Kidney (tissue), 13 donors: ENCODE measurements at regions not wholly inside any gene's neighbourhood (a gene's known extent, or its start where the extent isn't known, plus 50 kb on each side); places are given as distances from the start of the nearest gene placed in this dataset.

ENCODE experiments used
- DNase-seq, 5 donors: peaks; one replicate each; pipeline ENCODE4 v3.0.0-alpha.2; 2013 to 2020
- FAIRE-seq: peaks from 2 replicates; lab custom pipeline; 2012; peaks lifted over from hg19 to GRCh38; lab: Jason Lieb, UNC
- H3K27ac ChIP-seq, 2 donors: one replicate each; pipeline ENCODE4 v1.7.0; 2013; ENCODE audit warnings: low read depth in 2 of 2, low read length in 2 of 2, inconsistent platforms in 1 of 2
- H3K27me3 ChIP-seq: one replicate; pipeline ENCODE4 v1.7.1; 2013; ENCODE audit warnings: low read length, inconsistent platforms; ENCODE audit not compliant: control insufficient read depth, insufficient read depth
- H3K36me3 ChIP-seq, 3 donors: one replicate each; pipeline versions ENCODE4 v1.7.0 to v1.7.1; 2013; ENCODE audit warnings: low read length in 3 of 3, control low read depth in 1 of 3, inconsistent platforms in 1 of 3; ENCODE audit not compliant: insufficient read depth in 3 of 3, control insufficient read depth in 2 of 3
- H3K4me1 ChIP-seq, 3 donors: one replicate each; pipeline versions ENCODE4 v1.7.0 to v1.7.1; 2013; ENCODE audit warnings: low read length in 3 of 3, inconsistent platforms in 1 of 3, low read depth in 1 of 3; ENCODE audit not compliant: control insufficient read depth in 2 of 3, insufficient read depth in 2 of 3
- H3K4me3 ChIP-seq, 3 donors: one replicate each; pipeline versions ENCODE4 v1.7.0 to v1.8.1; 2013; ENCODE audit warnings: low read length in 3 of 3, control low read depth in 1 of 3, inconsistent platforms in 1 of 3
- H3K9ac ChIP-seq, 3 donors: one replicate each; pipeline versions ENCODE4 v1.7.0 to v1.7.1; 2013; ENCODE audit warnings: low read length in 3 of 3, control low read depth in 1 of 3, inconsistent platforms in 1 of 3
- H3K9me3 ChIP-seq, 3 donors: one replicate each; pipeline versions ENCODE4 v1.7.0 to v1.7.1; 2013; ENCODE audit warnings: low read length in 3 of 3, control low read depth in 1 of 3, inconsistent platforms in 1 of 3; ENCODE audit not compliant: control insufficient read depth in 2 of 3, insufficient read depth in 1 of 3
- intact Hi-C: fragments of 100-400 bp; cut with DNase I; formaldehyde crosslinking; loops from one replicate; pipeline ENCODE4 v1.11.1; 2022
- TF ChIP-seq, protein P1 (sequence below): IDR thresholded peaks from 3 replicates; pipeline ENCODE4 v1.5.1; 2012; ENCODE audit warnings: mild to moderate bottlenecking, moderate library complexity, borderline replicate concordance; ENCODE audit not compliant: insufficient read depth; ENCODE audit errors: extremely low read depth
- donor health status: control.
- donor health status: control.
- donor health status: control.
- donor health status: control.
- donor health status: control.
- donor health status: DM: yes; HTN: yes; CAD: no.
- donor health status: Normal renal cell carcinoma (clear cell type).

DNA sequence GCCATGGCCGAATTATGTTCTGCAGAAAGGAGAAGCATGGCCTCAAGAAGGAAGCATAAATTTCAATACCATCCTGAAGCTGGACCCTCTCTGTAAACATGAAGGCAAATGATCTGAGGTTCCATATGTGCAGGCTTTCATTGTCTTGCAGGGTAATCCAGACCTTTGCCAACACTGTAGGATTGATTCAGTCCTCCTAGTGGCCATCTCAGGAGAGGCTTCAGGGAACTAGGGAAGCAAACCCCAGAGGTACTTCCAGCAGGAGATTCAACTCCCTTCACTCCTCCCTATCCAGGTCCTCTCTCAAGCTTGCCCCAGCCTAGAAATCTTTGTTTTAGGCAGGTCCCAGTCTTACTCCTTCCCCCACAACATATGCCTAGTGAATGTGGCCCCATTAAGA is 99.3 kb upstream of the HCN1 start:
- no peak overlapping the region for H3K4me3 ChIP-seq
- no peaks in the 10 kb centered on the region for H3K27me3 ChIP-seq
- no peak overlapping the region for H3K9ac ChIP-seq
- FAIRE-seq, result no peak
- H3K9me3 ChIP-seq, result peaks cover 0 to 3% (median 0%) of the 10 kb centered on the region in 3 donors
- H3K36me3 ChIP-seq, result no peaks in the 10 kb centered on the region
- TF ChIP-seq, protein P1, sequence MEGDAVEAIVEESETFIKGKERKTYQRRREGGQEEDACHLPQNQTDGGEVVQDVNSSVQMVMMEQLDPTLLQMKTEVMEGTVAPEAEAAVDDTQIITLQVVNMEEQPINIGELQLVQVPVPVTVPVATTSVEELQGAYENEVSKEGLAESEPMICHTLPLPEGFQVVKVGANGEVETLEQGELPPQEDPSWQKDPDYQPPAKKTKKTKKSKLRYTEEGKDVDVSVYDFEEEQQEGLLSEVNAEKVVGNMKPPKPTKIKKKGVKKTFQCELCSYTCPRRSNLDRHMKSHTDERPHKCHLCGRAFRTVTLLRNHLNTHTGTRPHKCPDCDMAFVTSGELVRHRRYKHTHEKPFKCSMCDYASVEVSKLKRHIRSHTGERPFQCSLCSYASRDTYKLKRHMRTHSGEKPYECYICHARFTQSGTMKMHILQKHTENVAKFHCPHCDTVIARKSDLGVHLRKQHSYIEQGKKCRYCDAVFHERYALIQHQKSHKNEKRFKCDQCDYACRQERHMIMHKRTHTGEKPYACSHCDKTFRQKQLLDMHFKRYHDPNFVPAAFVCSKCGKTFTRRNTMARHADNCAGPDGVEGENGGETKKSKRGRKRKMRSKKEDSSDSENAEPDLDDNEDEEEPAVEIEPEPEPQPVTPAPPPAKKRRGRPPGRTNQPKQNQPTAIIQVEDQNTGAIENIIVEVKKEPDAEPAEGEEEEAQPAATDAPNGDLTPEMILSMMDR, result no peak
- DNase-seq, result no peak
- no peak overlapping the region for H3K27ac ChIP-seq
- no peaks in the 10 kb centered on the region for H3K4me1 ChIP-seq
- intact Hi-C loops, result no loop called here

DNA sequence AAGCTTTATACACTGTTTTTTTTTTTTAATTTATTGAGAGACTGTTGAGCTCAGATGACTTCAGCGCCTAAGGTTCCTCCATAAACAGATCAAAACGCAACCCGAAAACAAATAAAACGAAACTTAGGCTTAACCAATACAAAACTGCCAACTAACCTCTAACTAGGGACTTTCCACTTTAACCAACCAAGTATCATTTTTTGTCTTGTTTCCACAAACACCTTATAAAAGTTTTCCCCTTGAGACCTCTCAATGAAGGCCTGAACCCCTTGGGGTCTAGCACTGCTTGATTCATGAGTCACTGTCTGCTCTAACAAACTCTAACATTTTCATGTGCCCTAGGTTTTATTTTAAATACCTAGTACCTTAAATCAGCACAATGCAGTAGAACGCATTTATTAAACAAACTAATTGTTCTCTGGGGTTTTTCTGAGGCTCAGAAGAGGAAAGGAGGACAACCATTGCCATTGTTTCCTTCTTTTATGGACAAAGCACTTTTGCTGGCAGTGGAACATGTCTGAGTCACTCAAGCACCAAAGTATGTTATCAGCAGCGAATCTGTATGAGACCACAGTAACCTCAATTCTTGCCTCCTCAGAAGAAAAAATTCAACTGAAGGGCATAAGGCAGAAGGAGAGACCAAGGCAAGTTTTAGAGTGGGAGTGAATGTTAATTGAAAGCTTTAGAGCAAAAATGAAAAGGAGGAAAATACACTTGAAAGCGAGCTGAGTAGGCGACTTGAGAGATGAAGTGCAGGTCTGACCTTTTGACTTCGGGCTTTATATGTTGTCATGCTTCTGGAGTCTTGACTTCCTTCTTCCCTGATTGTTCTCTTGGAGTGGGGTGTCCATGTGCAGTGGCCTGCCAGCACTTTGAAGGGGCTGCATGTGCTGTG is 97.7 kb upstream of the HCN1 start:
- FAIRE-seq (no peak), DNase-seq (no peak)
- Histone ChIP-seq H3K27me3 (no peaks in the 10 kb centered on the region), H3K4me3 (no peak overlapping the region), H3K9me3 (peaks cover 0 to 3% (median 0%) of the 10 kb centered on the region in 3 donors), H3K4me1 (no peaks in the 10 kb centered on the region), H3K27ac (no peak overlapping the region), H3K36me3 (no peaks in the 10 kb centered on the region), H3K9ac (no peak overlapping the region)
- intact Hi-C loops, result no loop called here
- TF ChIP-seq, protein P1, result no peak

DNA sequence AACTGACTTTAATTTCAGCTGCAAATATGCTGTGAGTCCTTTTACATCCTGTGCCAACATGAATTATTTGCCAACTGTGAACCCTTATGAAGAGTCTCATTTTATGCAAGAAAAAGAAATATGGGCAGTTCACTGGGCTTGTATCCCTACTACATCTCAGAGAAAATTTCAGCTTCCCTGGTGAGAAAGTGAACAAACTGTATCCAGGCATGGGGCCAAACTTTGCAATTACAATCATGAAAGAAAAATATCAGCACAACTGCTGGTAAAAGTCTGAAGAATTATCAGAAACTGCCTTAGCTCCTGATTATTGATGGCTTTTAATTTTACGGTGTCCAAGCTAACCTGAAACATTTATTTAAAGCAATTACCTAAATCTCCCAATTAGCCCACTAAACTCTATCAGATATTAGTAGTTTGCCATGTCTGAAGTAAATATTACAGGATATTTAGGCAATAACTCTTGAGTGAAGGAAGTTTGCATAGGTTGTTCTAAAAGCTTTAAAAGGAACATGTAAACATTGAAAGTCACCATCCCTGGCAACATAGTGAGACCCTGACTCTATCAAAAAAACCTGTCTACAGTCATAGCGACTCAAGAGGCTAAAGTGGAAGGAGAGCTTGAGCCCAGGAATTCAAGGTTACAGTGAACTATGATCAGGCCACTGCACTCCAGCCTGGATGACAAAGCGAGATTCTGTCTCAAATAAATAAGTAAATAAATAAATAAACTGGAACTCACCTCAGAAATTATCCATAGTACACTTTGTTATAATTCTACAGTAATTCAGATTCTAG is 83.9 kb upstream of the HCN1 start:
- no peaks in the 10 kb centered on the region for H3K27me3 ChIP-seq
- no peak for FAIRE-seq

More for the DNA sequence above, 83.9 kb upstream of the HCN1 start:
- no peaks in the 10 kb centered on the region for H3K4me1 ChIP-seq
- intact Hi-C loops, result no loop called here
- H3K9ac ChIP-seq, result no peak overlapping the region
- DNase-seq, result no peak
- H3K27ac ChIP-seq, result no peak overlapping the region
- H3K4me3 ChIP-seq, result no peak overlapping the region
- TF ChIP-seq, protein P1, result no peak
- H3K9me3 ChIP-seq, result no peaks in the 10 kb centered on the region
- H3K36me3 ChIP-seq, result no peaks in the 10 kb centered on the region
